ENCODE measurements at regions not wholly inside any gene's neighbourhood (a gene's known extent, or its start where the extent isn't known, plus 50 kb on each side); places are given as distances from the start of the nearest gene placed in this dataset.
"Not testable (repeated sequence)": the region's sequence is repeated elsewhere in the genome, so short reads cannot be mapped to it uniquely, and the experiment has no call there.

GRCh38 chr6:169115632-169116031 is 138.0 kb downstream of the THBS2 start:
- Mint-ChIP-seq H3K27ac (no peak overlapping the region), H3K36me3 (ENCODE audit: low read depth) (no peaks in the 10 kb centered on the region), H3K4me3 (no peak overlapping the region), H3K4me1 (no peaks in the 10 kb centered on the region), H3K9me3 (peaks cover 7% of the 10 kb centered on the region), H3K27me3 (ENCODE audit: insufficient read depth) (no peaks in the 10 kb centered on the region)
- Histone ChIP-seq H3K9ac (ENCODE audit: extremely low read depth, low read length, poor library complexity, severe bottlenecking) (no peak overlapping the region), H3K4me1 (ENCODE audit: control insufficient read depth, insufficient read depth, low read length) (no peaks in the 10 kb centered on the region), H3K9me3 (ENCODE audit: control insufficient read depth, low read length) (no peaks in the 10 kb centered on the region), H3K36me3 (ENCODE audit: control insufficient read depth, insufficient read depth, low read length) (no peaks in the 10 kb centered on the region), H3K27ac (ENCODE audit: low read depth, low read length) (no peak overlapping the region), H3K27me3 (ENCODE audit: control insufficient read depth, insufficient read depth, low read length, poor library complexity, severe bottlenecking) (no peaks in the 10 kb centered on the region), H3K4me3 (ENCODE audit: low read length) (no peak overlapping the region)
- no peak for DNase-seq
- WGBS, 2 experiments (ENCODE audit: insufficient coverage in 1 of 2, insufficient read length in 1 of 2) = 80 to 90% methylated on average over 1 to 3 of the region's 3 CpGs
- no peak for TF ChIP-seq CTCF (conservative IDR thresholded peaks at IDR 0.05)

DNA sequence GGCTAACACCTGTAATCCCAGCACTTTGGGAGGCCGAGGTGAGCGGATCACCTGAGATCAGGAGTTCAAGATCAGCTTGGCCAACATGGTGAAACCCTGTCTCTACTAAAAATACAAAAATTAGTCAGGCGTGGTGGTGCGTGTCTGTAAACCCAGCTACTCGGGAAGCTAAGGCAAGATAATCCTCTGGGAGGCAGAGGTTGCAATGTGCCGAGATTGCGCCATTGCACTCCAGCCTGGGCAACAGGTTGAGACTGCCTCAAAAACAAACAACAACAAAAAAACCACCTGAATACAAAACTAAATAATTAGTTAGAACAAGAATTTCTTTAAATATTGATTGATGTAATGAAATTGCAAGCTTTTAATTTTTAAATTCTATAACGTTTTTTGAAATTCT is 139.0 kb downstream of the THBS2 start:
- H3K27ac ChIP-seq (ENCODE audit: low read depth, low read length); H3K9ac ChIP-seq (ENCODE audit: extremely low read depth, low read length, poor library complexity, severe bottlenecking); H3K27ac Mint-ChIP-seq; H3K4me1 ChIP-seq (ENCODE audit: control insufficient read depth, insufficient read depth, low read length); H3K27me3 ChIP-seq (ENCODE audit: control insufficient read depth, insufficient read depth, low read length, poor library complexity, severe bottlenecking); DNase-seq; H3K36me3 ChIP-seq (ENCODE audit: control insufficient read depth, insufficient read depth, low read length); H3K4me1 Mint-ChIP-seq; H3K4me3 ChIP-seq (ENCODE audit: low read length); H3K27me3 Mint-ChIP-seq (ENCODE audit: insufficient read depth); H3K9me3 Mint-ChIP-seq; H3K36me3 Mint-ChIP-seq (ENCODE audit: low read depth); H3K9me3 ChIP-seq (ENCODE audit: control insufficient read depth, low read length); H3K4me3 Mint-ChIP-seq: not testable (repeated sequence)
- WGBS, 2 experiments (ENCODE audit: insufficient coverage in 1 of 2, insufficient read length in 1 of 2) = 93 to 94% methylated on average over 5 to 8 of the region's 8 CpGs

DNA sequence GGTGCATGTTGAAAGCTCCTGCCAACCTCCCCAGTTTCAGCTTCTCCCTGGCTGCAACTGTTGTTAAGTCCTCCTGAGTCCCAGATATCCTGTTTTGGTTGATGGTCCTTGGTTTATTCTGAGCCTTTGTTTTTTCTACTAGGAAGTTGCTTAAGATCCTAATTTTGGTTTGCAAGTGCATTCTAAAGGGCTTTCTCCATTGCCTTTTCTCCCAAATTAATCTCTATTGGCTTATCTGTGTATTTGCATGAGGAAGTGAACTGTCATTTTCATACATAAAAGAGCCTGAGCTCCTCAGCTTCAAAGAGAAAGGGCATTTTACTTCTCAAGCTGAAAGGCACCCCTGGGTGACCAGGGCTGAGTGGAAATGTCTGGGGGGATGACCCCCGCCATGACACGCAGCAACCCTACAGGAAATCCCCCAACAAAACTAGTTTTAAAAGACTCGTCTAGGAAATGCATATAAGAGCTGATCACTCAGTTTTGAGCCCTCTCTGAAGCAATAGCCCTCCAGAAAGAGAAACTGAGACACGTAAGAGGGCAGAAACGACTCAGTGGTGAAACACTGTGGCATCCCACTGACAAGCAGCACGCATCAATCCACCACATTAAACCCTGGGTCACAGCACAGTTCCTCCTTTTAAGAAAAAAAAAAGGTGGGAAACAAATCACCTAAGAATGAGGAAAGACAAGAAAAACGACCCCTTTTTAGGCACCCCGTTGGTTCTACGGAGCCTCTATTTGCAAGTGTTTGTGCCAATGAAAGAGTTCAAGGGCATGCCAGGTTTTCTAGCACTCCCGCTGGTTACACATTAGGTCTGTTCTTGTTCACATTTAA is 140.9 kb downstream of the THBS2 start:
- Histone ChIP-seq H3K27ac (ENCODE audit: low read depth, low read length) (no peak overlapping the region), H3K9ac (ENCODE audit: extremely low read depth, low read length, poor library complexity, severe bottlenecking) (no peak overlapping the region), H3K36me3 (ENCODE audit: control insufficient read depth, insufficient read depth, low read length) (no peaks in the 10 kb centered on the region), H3K9me3 (ENCODE audit: control insufficient read depth, low read length) (peaks cover 9% of the 10 kb centered on the region), H3K27me3 (ENCODE audit: control insufficient read depth, insufficient read depth, low read length, poor library complexity, severe bottlenecking) (no peaks in the 10 kb centered on the region), H3K4me1 (ENCODE audit: control insufficient read depth, insufficient read depth, low read length) (no peaks in the 10 kb centered on the region), H3K4me3 (ENCODE audit: low read length) (no peak overlapping the region)
- Mint-ChIP-seq H3K27me3 (ENCODE audit: insufficient read depth) (no peaks in the 10 kb centered on the region), H3K9me3 (peaks cover 25% of the 10 kb centered on the region), H3K4me1 (no peaks in the 10 kb centered on the region), H3K27ac (no peak overlapping the region), H3K4me3 (no peak overlapping the region), H3K36me3 (ENCODE audit: low read depth) (no peaks in the 10 kb centered on the region)
- no peak for TF ChIP-seq CTCF (conservative IDR thresholded peaks at IDR 0.05)
- 42 to 53% methylated on average over 4 to 10 of the region's 10 CpGs for WGBS, 2 experiments (ENCODE audit: insufficient coverage in 1 of 2, insufficient read length in 1 of 2)
- peak; percentile 60 for DNase-seq

Measured in endodermal cell (in vitro differentiated cells).